GM21381 (cell line): ENCODE measurements at regions not wholly inside any gene's neighbourhood (a gene's known extent, or its start where the extent isn't known, plus 50 kb on each side); places are given as distances from the start of the nearest gene placed in this dataset.
"Not testable (repeated sequence)": the region's sequence is repeated elsewhere in the genome, so short reads cannot be mapped to it uniquely, and the experiment has no call there.

ENCODE experiments used
- ATAC-seq: cut with Tn5 transposase; IDR thresholded peaks from one replicate; pipeline ENCODE4 v1.9.1; 2021; ENCODE audit warnings: mild to moderate bottlenecking, moderate library complexity; ENCODE audit not compliant: unreplicated experiment

- ATAC-seq, result not testable (repeated sequence)
Observed at GRCh38 chr12:74676955-74677354, 139.3 kb downstream of the ATXN7L3B start.

DNA sequence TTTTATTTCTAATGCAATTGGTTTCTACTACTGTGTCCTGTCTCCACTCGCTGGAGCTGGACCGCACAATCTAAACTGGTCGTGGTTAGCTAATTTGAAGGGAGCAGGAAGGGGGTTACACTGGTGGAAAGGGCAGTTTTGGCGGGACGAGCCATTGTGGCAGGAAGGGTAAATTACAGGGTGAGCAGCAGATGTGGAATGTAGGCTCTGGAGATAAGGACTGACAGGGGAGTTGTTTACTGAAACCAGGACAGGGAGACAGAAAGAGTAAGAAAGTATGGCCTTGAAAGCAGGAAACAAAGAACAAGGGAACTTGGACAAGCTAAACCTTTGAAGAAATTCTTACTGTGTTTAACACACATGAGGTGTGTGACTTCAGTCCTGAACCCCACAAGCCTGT, 147.8 kb downstream of the ATXN7L3B start:
- no peak for ATAC-seq

- ATAC-seq, result no peak
Observed at GRCh38 chr12:74689071-74689655, 151.5 kb downstream of the ATXN7L3B start.

DNA sequence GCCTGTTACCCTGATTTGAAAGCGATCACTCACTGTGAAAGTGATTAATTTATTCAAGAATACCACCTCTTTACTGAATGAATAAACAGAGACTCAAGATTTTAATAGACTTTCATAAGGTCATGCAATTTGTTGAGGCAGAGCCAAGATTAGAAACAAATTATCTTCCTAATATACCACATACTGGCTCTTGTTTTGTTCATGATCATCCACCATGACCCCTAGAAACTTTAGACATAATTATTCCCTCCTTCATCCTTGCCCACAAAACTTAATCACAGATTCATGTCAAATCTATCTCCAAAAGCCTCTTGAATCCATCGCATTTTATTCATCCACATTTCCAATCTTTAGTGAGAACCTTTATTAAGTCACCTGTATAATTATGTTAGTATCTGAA, 152.3 kb downstream of the ATXN7L3B start:
- no peak for ATAC-seq

GRCh38 chr12:74719447-74719846, 181.8 kb downstream of the ATXN7L3B start:
- ATAC-seq, result no peak

GRCh38 chr12:74722709-74723108, 185.1 kb downstream of the ATXN7L3B start:
- ATAC-seq, result no peak

GRCh38 chr12:74725154-74725553, 187.5 kb downstream of the ATXN7L3B start:
- ATAC-seq, result no peak

DNA sequence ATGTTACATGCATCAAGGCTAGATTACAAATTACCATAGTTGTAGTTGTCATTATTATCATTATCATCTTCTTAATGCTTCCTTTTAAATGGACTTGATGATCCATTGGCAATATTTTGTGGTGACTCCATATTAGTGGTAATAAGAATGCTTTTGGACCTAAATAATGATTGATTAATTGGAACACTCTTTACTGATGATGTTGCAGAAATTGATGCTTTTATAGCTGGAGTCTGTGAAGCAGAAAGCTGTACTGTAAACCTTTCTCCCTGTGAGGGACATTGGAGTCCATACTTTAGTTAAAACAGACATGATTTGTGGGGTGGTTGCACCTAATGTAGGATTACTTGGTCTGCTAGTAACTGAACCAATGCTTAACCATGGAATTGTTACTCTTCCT, 190.4 kb downstream of the ATXN7L3B start:
- no peak for ATAC-seq

DNA sequence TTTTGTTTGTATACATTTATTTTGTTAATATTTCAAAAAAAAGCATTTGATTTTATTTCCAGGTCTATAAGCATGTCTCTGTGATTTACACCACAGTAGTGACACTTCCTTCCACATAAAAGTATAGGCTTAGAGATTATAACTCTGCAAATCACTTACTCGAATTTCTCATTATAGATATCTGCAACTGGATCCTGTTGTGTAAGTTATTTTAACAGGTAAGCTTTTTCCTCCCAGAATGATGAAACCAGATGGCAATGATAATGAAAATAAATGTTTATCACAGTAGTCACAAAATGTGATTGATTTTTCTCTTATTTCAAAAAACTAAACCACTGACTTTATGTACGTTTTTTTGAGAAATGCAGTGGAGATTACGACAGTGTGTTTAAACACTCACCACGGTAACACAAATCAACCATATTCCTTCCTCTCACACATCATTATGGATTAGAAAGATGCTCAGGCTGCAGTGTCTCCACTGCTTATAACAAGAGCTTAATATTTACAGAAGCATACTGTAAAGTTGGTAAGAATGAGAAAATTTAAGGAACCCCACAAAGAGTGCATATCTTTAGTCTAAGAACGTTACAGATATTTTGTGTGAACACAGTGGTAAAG, 194.6 kb downstream of the ATXN7L3B start:
- ATAC-seq, result no peak

DNA sequence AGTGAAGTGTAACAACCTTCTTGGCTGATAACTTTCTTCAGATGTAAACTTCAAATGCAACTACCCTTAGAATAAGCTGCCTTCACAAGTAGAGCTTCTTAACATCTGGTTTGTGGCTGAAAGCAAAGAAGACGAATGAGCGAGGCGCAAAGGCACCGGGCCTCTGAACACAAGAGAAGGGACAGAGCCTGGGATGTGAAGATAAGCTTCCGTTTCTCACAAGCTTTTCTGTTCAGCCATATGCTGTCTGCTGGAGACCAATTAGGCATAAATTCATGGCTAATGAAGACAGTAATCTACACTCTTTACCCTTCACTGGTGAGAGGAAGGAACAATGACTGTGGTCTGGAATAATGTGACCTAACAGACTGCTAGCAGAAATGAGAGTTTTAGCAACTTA, 195.2 kb downstream of the ATXN7L3B start:
- ATAC-seq, result no peak

GRCh38 chr12:74741112-74741511, 203.5 kb downstream of the ATXN7L3B start:
- no peak for ATAC-seq

DNA sequence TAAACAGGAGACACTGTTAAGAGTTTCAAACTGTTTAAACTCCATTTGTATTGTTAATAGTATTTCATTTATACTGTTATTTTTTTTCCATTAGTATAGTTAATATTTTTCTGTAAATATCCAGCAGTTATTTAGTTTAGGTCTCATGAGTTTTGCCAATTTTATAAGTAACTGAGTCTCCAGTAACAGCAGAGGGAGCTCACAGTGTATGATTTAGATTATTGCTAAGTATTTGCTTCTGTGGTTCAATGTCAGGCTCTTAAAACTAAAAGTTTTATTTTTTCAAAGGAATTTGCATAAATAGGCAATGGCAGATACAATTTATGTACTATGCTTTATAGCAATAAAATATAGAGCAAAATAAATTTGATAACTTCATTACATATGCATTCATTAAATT, 209.7 kb downstream of the ATXN7L3B start:
- ATAC-seq, result no peak

DNA sequence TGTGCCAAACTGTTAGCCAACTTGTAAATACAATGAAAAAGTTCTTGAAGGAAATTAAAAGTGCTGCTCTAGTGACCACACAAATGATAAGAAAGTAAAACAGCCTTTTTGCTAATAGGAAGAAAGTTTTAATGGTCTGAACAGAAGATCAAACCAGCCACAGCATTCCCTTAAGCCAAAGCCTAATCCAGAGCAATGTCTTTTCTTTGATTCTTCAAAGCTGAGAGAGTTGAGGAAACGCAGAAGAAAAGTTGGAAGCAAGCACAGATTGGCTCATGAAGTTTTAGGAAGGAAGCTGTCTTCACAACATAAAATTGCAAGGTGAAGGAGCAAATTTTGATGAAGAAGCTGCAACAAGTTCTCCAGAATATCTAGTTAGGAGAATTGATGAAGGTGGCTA, 213.8 kb downstream of the ATXN7L3B start:
- ATAC-seq, result no peak

DNA sequence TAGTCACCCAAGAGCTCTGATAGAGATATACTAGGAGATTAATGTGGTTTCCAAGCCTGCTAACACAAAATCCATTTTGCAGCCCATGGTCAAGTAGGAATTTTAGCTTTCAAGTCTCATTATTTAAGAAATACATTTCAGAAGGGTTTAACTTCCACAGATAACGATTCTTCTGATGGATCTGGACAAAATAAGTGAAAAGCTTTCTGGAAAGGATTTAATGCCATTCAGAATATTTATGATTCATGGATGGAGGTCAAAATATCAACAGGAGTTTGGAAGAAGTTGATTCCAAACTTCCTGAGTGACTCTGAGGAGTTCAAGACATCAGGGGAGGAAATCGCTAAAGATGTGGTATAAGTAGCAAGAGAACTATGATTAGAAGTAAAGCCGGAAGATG, 214.6 kb downstream of the ATXN7L3B start:
- ATAC-seq, result no peak

- no peak for ATAC-seq
Observed at GRCh38 chr12:74770552-74770951, 232.9 kb downstream of the ATXN7L3B start.

DNA sequence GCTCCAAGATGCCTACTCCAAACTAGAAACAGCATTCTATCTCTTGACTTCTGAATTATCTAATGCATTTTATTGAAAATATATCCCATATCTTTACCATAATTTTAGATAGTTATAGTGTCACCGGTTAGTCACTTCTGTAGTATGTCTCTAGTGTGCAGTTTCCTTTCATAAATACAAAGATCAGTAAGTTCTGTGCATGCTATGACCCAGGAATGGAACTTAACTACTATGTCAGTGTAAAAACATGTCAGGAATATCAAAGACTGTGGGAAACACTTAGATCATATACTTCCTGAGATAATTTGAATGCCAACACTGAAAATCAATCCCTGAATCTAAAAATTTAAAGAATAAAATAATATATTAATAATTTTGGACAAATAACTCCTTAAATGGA, 237.6 kb downstream of the ATXN7L3B start:
- no peak for ATAC-seq

- no peak for ATAC-seq
Observed at GRCh38 chr12:74776378-74776777, 238.7 kb downstream of the ATXN7L3B start.

GRCh38 chr12:74780182-74780849, 242.7 kb downstream of the ATXN7L3B start:
- no peak for ATAC-seq

DNA sequence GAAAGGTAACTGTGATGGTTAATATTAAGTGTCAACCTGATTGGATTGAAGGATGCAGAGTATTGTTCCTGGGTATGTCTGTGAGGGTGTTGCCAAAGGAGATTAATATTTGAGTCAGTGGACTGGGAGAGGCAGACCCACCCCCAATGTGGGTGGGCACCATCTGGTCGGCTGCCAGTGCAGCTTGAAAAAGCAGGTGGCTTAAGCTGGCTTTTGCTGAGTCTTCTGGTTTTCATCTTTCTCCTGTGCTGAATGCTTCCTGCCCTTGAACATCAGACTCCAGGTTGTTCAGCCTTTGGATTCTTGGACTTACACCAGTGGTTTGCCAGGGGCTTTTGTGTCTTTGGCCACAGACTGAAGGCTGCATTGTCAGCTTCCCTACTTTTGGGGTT, 243.2 kb downstream of the ATXN7L3B start:
- ATAC-seq, result not testable (repeated sequence)

DNA sequence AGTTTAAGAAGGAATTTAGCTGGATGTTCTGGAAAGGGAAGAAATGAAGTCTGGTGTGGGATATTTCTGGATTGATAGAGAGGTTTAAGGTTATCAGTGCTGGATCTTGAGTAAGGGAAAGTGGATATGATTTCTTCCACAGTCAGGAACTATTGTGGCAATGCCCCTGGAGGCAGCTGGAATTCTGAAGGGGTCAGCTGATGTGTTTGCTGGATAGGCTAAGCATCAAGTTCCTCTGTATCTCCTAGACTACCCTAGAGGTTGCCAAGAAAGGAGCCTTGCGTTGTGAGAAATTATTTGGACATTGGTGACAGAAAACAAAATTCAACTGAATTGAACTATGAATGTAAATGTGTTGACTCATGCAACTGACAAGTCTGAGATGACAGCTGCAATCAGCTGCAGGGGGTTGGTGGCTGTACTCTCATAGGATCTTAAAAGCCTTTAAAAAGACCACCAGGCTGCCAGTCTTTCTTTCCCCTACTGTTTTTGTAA, 244.4 kb downstream of the ATXN7L3B start:
- no peak for ATAC-seq

DNA sequence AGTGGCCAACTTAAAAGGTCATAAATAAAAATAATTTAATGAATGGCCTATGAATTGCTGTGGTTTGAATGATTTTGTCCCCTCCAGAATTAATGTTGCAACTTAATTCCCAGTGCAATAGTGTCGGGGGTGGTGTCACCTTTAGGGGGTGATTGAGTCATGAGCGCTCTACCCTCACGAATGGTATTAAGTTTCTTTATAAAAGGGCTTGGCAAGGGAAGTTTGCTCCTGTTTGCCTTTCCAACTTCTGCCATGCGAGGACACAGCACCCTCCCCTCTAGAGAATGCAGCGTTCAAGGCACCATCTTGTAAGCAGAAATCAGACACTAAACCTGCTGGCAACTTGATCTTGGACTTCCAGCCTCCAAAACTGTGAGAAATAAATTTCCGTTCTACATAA, 253.3 kb downstream of the ATXN7L3B start:
- no peak for ATAC-seq

GRCh38 chr12:74791365-74791764, 253.7 kb downstream of the ATXN7L3B start:
- ATAC-seq, result no peak
